ENCODE measurements at regions not wholly inside any gene's neighbourhood (a gene's known extent, or its start where the extent isn't known, plus 50 kb on each side); places are given as distances from the start of the nearest gene placed in this dataset.
"Not testable (repeated sequence)": the region's sequence is repeated elsewhere in the genome, so short reads cannot be mapped to it uniquely, and the experiment has no call there.

GRCh38 chr10:80952436-80952835 is 414.7 kb downstream of the SH2D4B start:
- DNase-seq = no peak

- no peak for DNase-seq
Observed at GRCh38 chr10:80957161-80957560, 419.5 kb downstream of the SH2D4B start.

- DNase-seq = no peak
Observed at GRCh38 chr10:80964179-80964578, 426.5 kb downstream of the SH2D4B start.

GRCh38 chr10:80964955-80965614 is 427.4 kb downstream of the SH2D4B start:
- DNase-seq = no peak

GRCh38 chr10:80966326-80966986 is 428.8 kb downstream of the SH2D4B start:
- no peak for DNase-seq

GRCh38 chr10:80967357-80967756 is 429.7 kb downstream of the SH2D4B start:
- DNase-seq = not testable (repeated sequence)

GRCh38 chr10:80968903-80969302 is 431.2 kb downstream of the SH2D4B start:
- DNase-seq = no peak

GRCh38 chr10:80971461-80971860 is 433.8 kb downstream of the SH2D4B start:
- no peak for DNase-seq

- DNase-seq = no peak
Observed at GRCh38 chr10:80976658-80977057, 439.0 kb downstream of the SH2D4B start.

- no peak for DNase-seq
Observed at GRCh38 chr10:80985102-80985501, 447.4 kb downstream of the SH2D4B start.

GRCh38 chr10:80986596-80986995 is 448.9 kb downstream of the SH2D4B start:
- DNase-seq = no peak

GRCh38 chr10:80988755-80989154 is 451.1 kb downstream of the SH2D4B start:
- DNase-seq = no peak

GRCh38 chr10:80996615-80997193 is 459.0 kb downstream of the SH2D4B start:
- no peak for DNase-seq

GRCh38 chr10:81000781-81001180 is 463.1 kb downstream of the SH2D4B start:
- no peak for DNase-seq

GRCh38 chr10:81002382-81002781 is 464.7 kb downstream of the SH2D4B start:
- DNase-seq = no peak

- DNase-seq = no peak
Observed at GRCh38 chr10:81007872-81008271, 470.2 kb downstream of the SH2D4B start.

GRCh38 chr10:81008726-81009125 is 471.0 kb downstream of the SH2D4B start:
- no peak for DNase-seq

GRCh38 chr10:81009296-81009695 is 471.6 kb downstream of the SH2D4B start:
- no peak for DNase-seq

GRCh38 chr10:81013771-81014170 is 476.1 kb downstream of the SH2D4B start:
- no peak for DNase-seq

GRCh38 chr10:81019029-81019890 is 481.6 kb downstream of the SH2D4B start:
- no peak for DNase-seq

- no peak for DNase-seq
Observed at GRCh38 chr10:81021428-81022129, 483.9 kb downstream of the SH2D4B start.

- no peak for DNase-seq
Observed at GRCh38 chr10:81026591-81026990, 488.9 kb downstream of the SH2D4B start.

GRCh38 chr10:81027223-81027622 is 489.5 kb downstream of the SH2D4B start:
- no peak for DNase-seq

Data from NCI-H748 treated with DMSO at 0.1 percent for 48 hours (cell line).